ENCODE measurements at regions not wholly inside any gene's neighbourhood (a gene's known extent, or its start where the extent isn't known, plus 50 kb on each side); places are given as distances from the start of the nearest gene placed in this dataset.
"Not testable (repeated sequence)": the region's sequence is repeated elsewhere in the genome, so short reads cannot be mapped to it uniquely, and the experiment has no call there.

- H3K4me1 ChIP-seq (ENCODE audit: control insufficient read depth, low read depth, low read length); H3K9ac ChIP-seq (ENCODE audit: low read length); H3K27ac ChIP-seq (ENCODE audit: low read length); H3K9me3 ChIP-seq (ENCODE audit: control insufficient read depth, low read depth, low read length); H3K36me3 ChIP-seq (ENCODE audit: control insufficient read depth, low read depth, low read length); H3K4me3 ChIP-seq (ENCODE audit: low read length); H3K27me3 ChIP-seq (ENCODE audit: control insufficient read depth, insufficient read depth, low read length): not testable (repeated sequence)
These were observed 277.8 kb upstream of the ARHGAP42 start for GRCh38 chr11:100409267-100409666.

- Histone ChIP-seq H3K9me3 (ENCODE audit: control insufficient read depth, low read depth, low read length) (peaks cover 6% of the 10 kb centered on the region), H3K4me3 (ENCODE audit: low read length) (no peak overlapping the region), H3K27me3 (ENCODE audit: control insufficient read depth, insufficient read depth, low read length) (no peaks in the 10 kb centered on the region), H3K4me1 (ENCODE audit: control insufficient read depth, low read depth, low read length) (no peaks in the 10 kb centered on the region), H3K27ac (ENCODE audit: low read length) (no peak overlapping the region), H3K36me3 (ENCODE audit: control insufficient read depth, low read depth, low read length) (no peaks in the 10 kb centered on the region), H3K9ac (ENCODE audit: low read length) (no peak overlapping the region)
These were observed 267.6 kb upstream of the ARHGAP42 start for GRCh38 chr11:100419518-100419917.

- Histone ChIP-seq H3K4me1 (ENCODE audit: control insufficient read depth, low read depth, low read length) (peaks cover 10% of the 10 kb centered on the region), H3K36me3 (ENCODE audit: control insufficient read depth, low read depth, low read length) (no peaks in the 10 kb centered on the region), H3K27ac (ENCODE audit: low read length) (no peak overlapping the region), H3K4me3 (ENCODE audit: low read length) (no peak overlapping the region), H3K9ac (ENCODE audit: low read length) (no peak overlapping the region), H3K27me3 (ENCODE audit: control insufficient read depth, insufficient read depth, low read length) (no peaks in the 10 kb centered on the region), H3K9me3 (ENCODE audit: control insufficient read depth, low read depth, low read length) (no peaks in the 10 kb centered on the region)
These were observed 252.1 kb upstream of the ARHGAP42 start for GRCh38 chr11:100434821-100435641.

- no peak overlapping the region for H3K4me3 ChIP-seq (ENCODE audit: low read length)
- H3K9me3 ChIP-seq (ENCODE audit: control insufficient read depth, low read depth, low read length): no peaks in the 10 kb centered on the region
- H3K9ac ChIP-seq (ENCODE audit: low read length): no peak overlapping the region
- no peaks in the 10 kb centered on the region for H3K27me3 ChIP-seq (ENCODE audit: control insufficient read depth, insufficient read depth, low read length)
- H3K4me1 ChIP-seq (ENCODE audit: control insufficient read depth, low read depth, low read length): peaks cover 10% of the 10 kb centered on the region
- no peak overlapping the region for H3K27ac ChIP-seq (ENCODE audit: low read length)
- H3K36me3 ChIP-seq (ENCODE audit: control insufficient read depth, low read depth, low read length): no peaks in the 10 kb centered on the region
These were observed 248.7 kb upstream of the ARHGAP42 start for GRCh38 chr11:100438376-100438775.

- no peak overlapping the region for H3K9ac ChIP-seq (ENCODE audit: low read length)
- peaks cover 6% of the 10 kb centered on the region for H3K4me1 ChIP-seq (ENCODE audit: control insufficient read depth, low read depth, low read length)
- H3K9me3 ChIP-seq (ENCODE audit: control insufficient read depth, low read depth, low read length): no peaks in the 10 kb centered on the region
- H3K27me3 ChIP-seq (ENCODE audit: control insufficient read depth, insufficient read depth, low read length): no peaks in the 10 kb centered on the region
- H3K36me3 ChIP-seq (ENCODE audit: control insufficient read depth, low read depth, low read length): no peaks in the 10 kb centered on the region
- no peak overlapping the region for H3K27ac ChIP-seq (ENCODE audit: low read length)
- no peak overlapping the region for H3K4me3 ChIP-seq (ENCODE audit: low read length)
These were observed 246.0 kb upstream of the ARHGAP42 start for GRCh38 chr11:100441086-100441485.

- no peaks in the 10 kb centered on the region for H3K9me3 ChIP-seq (ENCODE audit: control insufficient read depth, low read depth, low read length)
These were observed 245.1 kb upstream of the ARHGAP42 start for GRCh38 chr11:100442017-100442416.

GRCh38 chr11:100445231-100445735 lies 241.8 kb upstream of the ARHGAP42 start:
- no peaks in the 10 kb centered on the region for H3K36me3 ChIP-seq (ENCODE audit: control insufficient read depth, low read depth, low read length)
- H3K4me3 ChIP-seq (ENCODE audit: low read length): no peak overlapping the region
- H3K27ac ChIP-seq (ENCODE audit: low read length): no peak overlapping the region
- no peaks in the 10 kb centered on the region for H3K27me3 ChIP-seq (ENCODE audit: control insufficient read depth, insufficient read depth, low read length)
- H3K9ac ChIP-seq (ENCODE audit: low read length): no peak overlapping the region
- H3K4me1 ChIP-seq (ENCODE audit: control insufficient read depth, low read depth, low read length): no peaks in the 10 kb centered on the region
- H3K9me3 ChIP-seq (ENCODE audit: control insufficient read depth, low read depth, low read length): no peaks in the 10 kb centered on the region

More at GRCh38 chr11:100442017-100442416, 245.1 kb upstream of the ARHGAP42 start:
- Histone ChIP-seq H3K4me1 (ENCODE audit: control insufficient read depth, low read depth, low read length) (no peaks in the 10 kb centered on the region), H3K27ac (ENCODE audit: low read length) (no peak overlapping the region), H3K9ac (ENCODE audit: low read length) (no peak overlapping the region), H3K4me3 (ENCODE audit: low read length) (no peak overlapping the region), H3K36me3 (ENCODE audit: control insufficient read depth, low read depth, low read length) (no peaks in the 10 kb centered on the region), H3K27me3 (ENCODE audit: control insufficient read depth, insufficient read depth, low read length) (no peaks in the 10 kb centered on the region)

GRCh38 chr11:100451801-100452460 lies 235.2 kb upstream of the ARHGAP42 start:
- H3K27me3 ChIP-seq (ENCODE audit: control insufficient read depth, insufficient read depth, low read length); H3K9ac ChIP-seq (ENCODE audit: low read length); H3K36me3 ChIP-seq (ENCODE audit: control insufficient read depth, low read depth, low read length); H3K4me1 ChIP-seq (ENCODE audit: control insufficient read depth, low read depth, low read length); H3K27ac ChIP-seq (ENCODE audit: low read length); H3K4me3 ChIP-seq (ENCODE audit: low read length); H3K9me3 ChIP-seq (ENCODE audit: control insufficient read depth, low read depth, low read length): not testable (repeated sequence)

GRCh38 chr11:100459811-100460210 lies 227.3 kb upstream of the ARHGAP42 start:
- Histone ChIP-seq H3K9me3 (ENCODE audit: control insufficient read depth, low read depth, low read length) (no peaks in the 10 kb centered on the region), H3K27ac (ENCODE audit: low read length) (no peak overlapping the region), H3K4me3 (ENCODE audit: low read length) (no peak overlapping the region), H3K4me1 (ENCODE audit: control insufficient read depth, low read depth, low read length) (no peaks in the 10 kb centered on the region), H3K36me3 (ENCODE audit: control insufficient read depth, low read depth, low read length) (no peaks in the 10 kb centered on the region), H3K9ac (ENCODE audit: low read length) (no peak overlapping the region), H3K27me3 (ENCODE audit: control insufficient read depth, insufficient read depth, low read length) (no peaks in the 10 kb centered on the region)

GRCh38 chr11:100460426-100460825 lies 226.7 kb upstream of the ARHGAP42 start:
- no peaks in the 10 kb centered on the region for H3K36me3 ChIP-seq (ENCODE audit: control insufficient read depth, low read depth, low read length)
- H3K4me1 ChIP-seq (ENCODE audit: control insufficient read depth, low read depth, low read length): no peaks in the 10 kb centered on the region
- H3K27me3 ChIP-seq (ENCODE audit: control insufficient read depth, insufficient read depth, low read length): no peaks in the 10 kb centered on the region
- H3K27ac ChIP-seq (ENCODE audit: low read length): no peak overlapping the region
- no peaks in the 10 kb centered on the region for H3K9me3 ChIP-seq (ENCODE audit: control insufficient read depth, low read depth, low read length)
- H3K9ac ChIP-seq (ENCODE audit: low read length): no peak overlapping the region
- no peak overlapping the region for H3K4me3 ChIP-seq (ENCODE audit: low read length)

GRCh38 chr11:100467821-100468508 lies 219.1 kb upstream of the ARHGAP42 start:
- no peak overlapping the region for H3K9ac ChIP-seq (ENCODE audit: low read length)
- H3K27me3 ChIP-seq (ENCODE audit: control insufficient read depth, insufficient read depth, low read length): no peaks in the 10 kb centered on the region
- no peaks in the 10 kb centered on the region for H3K4me1 ChIP-seq (ENCODE audit: control insufficient read depth, low read depth, low read length)
- no peak overlapping the region for H3K4me3 ChIP-seq (ENCODE audit: low read length)
- no peak overlapping the region for H3K27ac ChIP-seq (ENCODE audit: low read length)
- no peaks in the 10 kb centered on the region for H3K9me3 ChIP-seq (ENCODE audit: control insufficient read depth, low read depth, low read length)
- no peaks in the 10 kb centered on the region for H3K36me3 ChIP-seq (ENCODE audit: control insufficient read depth, low read depth, low read length)
